GM13977 (cell line): ENCODE measurements at regions not wholly inside any gene's neighbourhood (a gene's known extent, or its start where the extent isn't known, plus 50 kb on each side); places are given as distances from the start of the nearest gene placed in this dataset.

Experiments used
- DNase-seq: peaks from one replicate; pipeline ENCODE4 v3.0.0; 2012; ENCODE audit warnings: low spot score
- CTCF ChIP-seq: IDR thresholded peaks from 2 replicates; pipeline ENCODE4 v1.5.1; 2012; ENCODE audit warnings: mild to moderate bottlenecking, control low read depth; ENCODE audit not compliant: insufficient read depth; ENCODE audit errors: extremely low read depth, missing control alignments
- in situ Hi-C: fragments of 300-500 bp; cut with MboI; formaldehyde crosslinking; loops from one replicate; pipeline ENCODE4 v1.12.0; 2022; ENCODE audit warnings: low sequenced_read_pairs, low pct_unique_long_range_greater_than_20kb, mixed read lengths, inconsistent platforms; ENCODE audit not compliant: unreplicated experiment

GRCh38 chr7:19948160-19948559, 174.7 kb upstream of the TMEM196 start:
- no peak for TF ChIP-seq CTCF
- in situ Hi-C loops = no loop called here
- no peak for DNase-seq

GRCh38 chr7:19944363-19945120, 171.1 kb upstream of the TMEM196 start:
- TF ChIP-seq CTCF = no peak
- in situ Hi-C loops = no loop called here
- DNase-seq = no peak

DNA sequence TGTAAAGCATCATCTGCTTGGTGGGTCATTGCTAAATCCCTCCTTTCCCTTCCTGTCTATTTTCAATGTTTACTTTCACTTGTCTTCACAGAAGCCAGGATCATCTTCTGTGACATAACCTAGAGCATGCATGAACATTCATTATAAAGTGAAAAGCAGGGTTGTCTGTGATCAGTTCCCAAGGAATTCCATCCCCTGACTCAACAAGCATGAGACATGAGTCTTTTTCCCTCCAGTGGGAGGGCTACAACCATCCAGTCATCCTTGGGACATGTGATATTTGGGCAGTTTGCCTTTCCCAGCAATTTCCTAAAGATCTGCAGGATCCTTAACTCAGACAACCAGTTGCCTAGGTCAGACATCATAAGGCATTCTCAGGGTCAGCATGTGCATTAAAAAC, 166.3 kb upstream of the TMEM196 start:
- in situ Hi-C loops = no loop called here
- no peak for TF ChIP-seq CTCF
- DNase-seq = no peak

DNA sequence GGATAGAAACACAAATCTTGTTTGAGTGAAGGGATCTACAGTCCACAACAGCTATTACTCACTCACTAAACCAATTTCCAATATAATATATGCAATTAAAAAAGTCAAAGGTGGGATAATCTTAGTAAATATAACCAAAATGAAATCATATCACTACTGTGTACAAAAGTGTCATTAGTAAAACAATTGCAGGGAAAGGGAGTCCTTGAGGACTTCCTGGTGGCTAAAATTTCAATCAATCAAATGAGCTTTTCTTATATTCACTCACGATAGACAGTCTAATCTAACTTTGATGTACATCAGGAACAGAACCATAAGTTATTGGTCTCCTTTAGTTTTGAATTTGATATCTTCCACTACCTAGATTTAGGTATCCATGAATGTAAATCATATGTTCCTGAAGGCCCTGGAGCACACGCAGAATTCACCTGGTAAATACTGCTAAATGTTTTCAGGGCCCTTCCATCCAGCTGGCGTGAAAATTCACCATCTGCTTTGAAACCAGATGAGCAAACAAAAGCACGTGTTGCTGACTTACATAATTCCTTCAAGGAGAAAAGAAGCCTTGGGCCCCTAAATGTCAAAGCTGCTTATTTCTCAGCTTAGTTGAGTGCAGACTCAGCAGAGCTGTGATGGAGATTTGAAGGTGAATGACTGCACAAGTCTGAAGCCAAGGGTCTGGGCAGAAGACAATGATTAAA, 159.3 kb upstream of the TMEM196 start:
- in situ Hi-C loops = no loop called here

DNA sequence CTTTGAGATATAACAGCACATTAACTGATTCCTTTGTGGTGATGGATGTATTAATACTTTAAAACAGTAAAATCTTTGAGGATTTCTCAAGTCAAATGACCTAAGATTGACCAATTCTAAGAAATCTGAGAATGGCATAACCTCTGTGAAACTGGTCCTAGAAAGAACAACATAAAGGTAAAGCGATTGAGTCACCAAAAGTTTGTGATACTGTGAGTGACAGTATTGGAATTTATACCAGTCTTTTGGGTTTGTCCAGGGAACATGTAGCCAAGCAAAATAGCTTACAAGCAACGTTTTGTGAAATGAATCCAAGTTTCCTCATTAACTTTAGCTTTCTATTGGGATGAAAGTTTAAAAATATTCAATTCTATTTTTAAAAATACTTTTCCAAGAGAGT, 157.4 kb upstream of the TMEM196 start:
- TF ChIP-seq CTCF = no peak
- no peak for DNase-seq
- in situ Hi-C loops = no loop called here

More for the DNA sequence above, 159.3 kb upstream of the TMEM196 start:
- DNase-seq = no peak
- TF ChIP-seq CTCF = no peak

DNA sequence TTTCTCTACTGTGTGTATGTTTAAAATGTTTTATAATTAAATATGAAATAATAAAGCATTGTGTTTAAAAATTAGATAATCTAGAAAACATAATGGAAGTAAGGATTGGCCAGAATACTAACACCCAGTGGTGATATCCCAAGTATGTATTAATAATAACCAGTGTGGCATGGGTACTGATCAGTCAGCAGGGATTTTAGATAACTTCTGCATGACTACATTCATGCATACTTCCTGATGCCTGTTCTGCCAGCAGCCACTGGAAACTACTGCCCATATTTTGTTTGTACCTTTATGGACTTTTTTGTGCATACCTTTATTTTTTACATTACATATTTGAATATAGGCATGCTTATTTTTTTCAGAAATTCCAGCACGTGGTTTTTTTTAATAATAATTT, 156.6 kb upstream of the TMEM196 start:
- no peak for TF ChIP-seq CTCF
- in situ Hi-C loops = no loop called here

More for the DNA sequence above, 156.6 kb upstream of the TMEM196 start:
- no peak for DNase-seq
